Vagina (tissue), 2 donors: ENCODE measurements at regions not wholly inside any gene's neighbourhood (a gene's known extent, or its start where the extent isn't known, plus 50 kb on each side); places are given as distances from the start of the nearest gene placed in this dataset.

Experiments
- POLR2A ChIP-seq, 2 donors: fragments of 450-650 bp; IDR thresholded peaks; one replicate each; pipeline ENCODE4 v1.6.1; 2017; ENCODE audit warnings: antibody characterized with exemption in 2 of 2, mild to moderate bottlenecking in 2 of 2, moderate library complexity in 2 of 2
- TF ChIP-seq, protein P1 (sequence below), 3 experiments: fragments of 450-650 bp in 2 of 3; fragments of 200-600 bp in 1 of 3; sonication (generic) in 1 of 3; IDR thresholded peaks; one replicate each; pipeline ENCODE4 v1.5.1; 2017 to 2019; ENCODE audit warnings: antibody characterized with exemption in 3 of 3, mild to moderate bottlenecking in 2 of 3, moderate library complexity in 2 of 3

DNA sequence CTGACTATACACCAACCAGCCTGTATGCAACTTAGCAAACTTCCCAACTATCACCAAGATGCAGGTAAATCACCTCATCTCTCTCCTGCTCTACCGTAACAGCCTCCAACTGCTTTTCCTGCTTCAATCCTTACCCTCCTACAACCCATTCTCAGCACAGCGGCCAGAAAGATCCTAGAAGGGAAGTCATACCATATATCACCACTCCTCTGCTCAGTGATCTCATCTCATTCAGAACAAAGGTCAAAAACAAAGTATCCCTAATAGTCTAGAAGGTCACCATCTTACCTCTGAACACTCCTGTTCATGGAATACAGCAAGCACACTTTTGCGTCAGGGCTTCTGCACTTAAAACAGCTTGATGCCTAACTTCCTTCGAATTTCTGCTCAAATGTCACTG, 62.2 kb upstream of the RNF38 start:
- no peak for TF ChIP-seq POLR2A (IDR thresholded peaks at IDR 0.05)
- TF ChIP-seq, protein P1, sequence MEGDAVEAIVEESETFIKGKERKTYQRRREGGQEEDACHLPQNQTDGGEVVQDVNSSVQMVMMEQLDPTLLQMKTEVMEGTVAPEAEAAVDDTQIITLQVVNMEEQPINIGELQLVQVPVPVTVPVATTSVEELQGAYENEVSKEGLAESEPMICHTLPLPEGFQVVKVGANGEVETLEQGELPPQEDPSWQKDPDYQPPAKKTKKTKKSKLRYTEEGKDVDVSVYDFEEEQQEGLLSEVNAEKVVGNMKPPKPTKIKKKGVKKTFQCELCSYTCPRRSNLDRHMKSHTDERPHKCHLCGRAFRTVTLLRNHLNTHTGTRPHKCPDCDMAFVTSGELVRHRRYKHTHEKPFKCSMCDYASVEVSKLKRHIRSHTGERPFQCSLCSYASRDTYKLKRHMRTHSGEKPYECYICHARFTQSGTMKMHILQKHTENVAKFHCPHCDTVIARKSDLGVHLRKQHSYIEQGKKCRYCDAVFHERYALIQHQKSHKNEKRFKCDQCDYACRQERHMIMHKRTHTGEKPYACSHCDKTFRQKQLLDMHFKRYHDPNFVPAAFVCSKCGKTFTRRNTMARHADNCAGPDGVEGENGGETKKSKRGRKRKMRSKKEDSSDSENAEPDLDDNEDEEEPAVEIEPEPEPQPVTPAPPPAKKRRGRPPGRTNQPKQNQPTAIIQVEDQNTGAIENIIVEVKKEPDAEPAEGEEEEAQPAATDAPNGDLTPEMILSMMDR (IDR thresholded peaks at IDR 0.05): no peak
